Caco-2 (cell line): ENCODE measurements at regions not wholly inside any gene's neighbourhood (a gene's known extent, or its start where the extent isn't known, plus 50 kb on each side); places are given as distances from the start of the nearest gene placed in this dataset.

ENCODE experiments used
- BruUV-seq: library from RNA; stranded (reverse); fragments of 400-500 nt; replicated peaks from 2 replicates; lab custom pipeline; 2021; lab: Mats Ljungman, UMichigan
- CTCF ChIA-PET: fragments of 300-600 bp; sonication (Branson Sonifier 250); formaldehyde crosslinking; loops from one replicate; lab custom pipeline; 2022; ENCODE audit warnings: antibody characterized with exemption; lab: Charles Lee
- POLR2A ChIA-PET: fragments of 300-600 bp; sonication (Branson Sonifier 250); formaldehyde crosslinking; loops from one replicate; lab custom pipeline; 2022; ENCODE audit warnings: antibody characterized with exemption; lab: Charles Lee
- DNase-seq, 2 experiments: peaks; one replicate each; pipeline versions ENCODE4 v3.0.0 to v3.0.0-alpha.2; 2020 to 2022
- H3K27me3 ChIP-seq: replicated peaks from 2 replicates; pipeline ENCODE4 v1.6.0; 2011; ENCODE audit warnings: low read length; ENCODE audit not compliant: control insufficient read depth, insufficient read depth
- H3K36me3 ChIP-seq: 2 replicates; pipeline ENCODE4 v1.5.1; 2011; ENCODE audit warnings: low read length; ENCODE audit not compliant: control insufficient read depth, insufficient read depth
- H3K4me1 ChIP-seq: fragments of 250-450 bp; sonication (Bioruptor Pico); 2 replicates; pipeline ENCODE4 v1.5.1; 2020; ENCODE audit warnings: mild to moderate bottlenecking
- H3K4me3 ChIP-seq: 2 replicates; pipeline ENCODE4 v1.5.1; 2011; ENCODE audit warnings: low read depth, mild to moderate bottlenecking, control low read depth, low read length
- H3K9me3 ChIP-seq: fragments of 250-450 bp; sonication (Bioruptor Pico); 2 replicates; pipeline ENCODE4 v1.5.1; 2020; ENCODE audit warnings: mild to moderate bottlenecking, moderate library complexity
- H3K27ac Mint-ChIP-seq: one replicate; pipeline ENCODE4 v1.8.0; 2022; ENCODE audit warnings: mixed read lengths; ENCODE audit not compliant: unreplicated experiment
- H3K27me3 Mint-ChIP-seq: one replicate; pipeline ENCODE4 v1.8.0; 2022; ENCODE audit warnings: mixed read lengths; ENCODE audit not compliant: insufficient read depth, unreplicated experiment
- H3K36me3 Mint-ChIP-seq: one replicate; pipeline ENCODE4 v1.8.0; 2022; ENCODE audit warnings: mild to moderate bottlenecking, mixed read lengths; ENCODE audit not compliant: insufficient read depth, unreplicated experiment
- H3K4me1 Mint-ChIP-seq: one replicate; pipeline ENCODE4 v1.8.0; 2022; ENCODE audit warnings: low read depth, mixed read lengths; ENCODE audit not compliant: unreplicated experiment
- H3K4me3 Mint-ChIP-seq: one replicate; pipeline ENCODE4 v1.8.0; 2022; ENCODE audit warnings: mild to moderate bottlenecking, moderate library complexity, mixed read lengths; ENCODE audit not compliant: unreplicated experiment
- H3K9me3 Mint-ChIP-seq: one replicate; pipeline ENCODE4 v1.8.0; 2022; ENCODE audit warnings: mixed read lengths; ENCODE audit not compliant: unreplicated experiment
- intact Hi-C: fragments of 100-400 bp; cut with micrococcal nuclease; formaldehyde crosslinking; loops from one replicate; pipeline ENCODE4 v1.10.0; 2022; ENCODE audit not compliant: unreplicated experiment
- TF ChIP-seq, protein P1 (sequence below), 2 experiments: fragments of 200-600 bp in 1 of 2; IDR thresholded peaks; 1 replicate in 1 of 2; 2 replicates in 1 of 2; pipeline versions ENCODE4 v1.5.1 to v1.8.0; 2011 to 2022; ENCODE audit warnings: antibody characterized with exemption in 1 of 2, control low read depth in 1 of 2, inconsistent platforms in 1 of 2, low read depth in 1 of 2, low read length in 1 of 2, mild to moderate bottlenecking in 1 of 2, moderate library complexity in 1 of 2; ENCODE audit not compliant: insufficient read depth in 1 of 2, severe bottlenecking in 1 of 2, unreplicated experiment in 1 of 2

DNA sequence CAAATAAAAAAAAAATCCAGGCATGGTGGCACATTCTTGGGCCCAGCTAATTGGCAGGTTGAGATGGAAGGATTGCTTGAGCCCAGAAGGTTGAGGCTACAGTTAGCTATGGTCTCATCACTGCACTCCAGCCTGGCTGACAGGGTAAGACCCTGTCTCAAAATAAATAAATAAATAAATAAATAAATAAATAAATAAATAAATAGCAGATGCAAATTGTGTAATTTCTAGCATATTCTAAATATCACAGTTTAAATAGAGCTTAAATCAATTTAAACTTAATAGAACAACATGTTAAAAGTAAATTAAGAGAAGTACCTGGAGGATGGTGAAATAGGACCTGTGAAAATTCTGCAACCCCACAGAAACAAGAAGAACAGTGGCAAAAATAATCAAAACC is 290.5 kb downstream of the TFEC start:
- Mint-ChIP-seq H3K4me3 (no peak overlapping the region), H3K9me3 (no peaks in the 10 kb centered on the region), H3K4me1 (no peaks in the 10 kb centered on the region), H3K36me3 (no peaks in the 10 kb centered on the region), H3K27me3 (no peaks in the 10 kb centered on the region), H3K27ac (no peak overlapping the region)
- CTCF ChIA-PET, result no interaction called here
- POLR2A ChIA-PET, result no interaction called here
- TF ChIP-seq, protein P1, sequence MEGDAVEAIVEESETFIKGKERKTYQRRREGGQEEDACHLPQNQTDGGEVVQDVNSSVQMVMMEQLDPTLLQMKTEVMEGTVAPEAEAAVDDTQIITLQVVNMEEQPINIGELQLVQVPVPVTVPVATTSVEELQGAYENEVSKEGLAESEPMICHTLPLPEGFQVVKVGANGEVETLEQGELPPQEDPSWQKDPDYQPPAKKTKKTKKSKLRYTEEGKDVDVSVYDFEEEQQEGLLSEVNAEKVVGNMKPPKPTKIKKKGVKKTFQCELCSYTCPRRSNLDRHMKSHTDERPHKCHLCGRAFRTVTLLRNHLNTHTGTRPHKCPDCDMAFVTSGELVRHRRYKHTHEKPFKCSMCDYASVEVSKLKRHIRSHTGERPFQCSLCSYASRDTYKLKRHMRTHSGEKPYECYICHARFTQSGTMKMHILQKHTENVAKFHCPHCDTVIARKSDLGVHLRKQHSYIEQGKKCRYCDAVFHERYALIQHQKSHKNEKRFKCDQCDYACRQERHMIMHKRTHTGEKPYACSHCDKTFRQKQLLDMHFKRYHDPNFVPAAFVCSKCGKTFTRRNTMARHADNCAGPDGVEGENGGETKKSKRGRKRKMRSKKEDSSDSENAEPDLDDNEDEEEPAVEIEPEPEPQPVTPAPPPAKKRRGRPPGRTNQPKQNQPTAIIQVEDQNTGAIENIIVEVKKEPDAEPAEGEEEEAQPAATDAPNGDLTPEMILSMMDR (IDR thresholded peaks at IDR 0.05; ENCODE audit: insufficient read depth in 1 of 2, low read depth in 1 of 2, low read length in 1 of 2, severe bottlenecking in 1 of 2, unreplicated experiment in 1 of 2), result no peak
- no peaks in the 10 kb centered on the region for H3K4me1 ChIP-seq
- H3K27me3 ChIP-seq, result no peaks in the 10 kb centered on the region
- intact Hi-C loops, result no loop called here
- no peak for DNase-seq
- no TSS peak for BruUV-seq
- H3K4me3 ChIP-seq, result no peak overlapping the region
- no peaks in the 10 kb centered on the region for H3K9me3 ChIP-seq
- H3K36me3 ChIP-seq, result no peaks in the 10 kb centered on the region

DNA sequence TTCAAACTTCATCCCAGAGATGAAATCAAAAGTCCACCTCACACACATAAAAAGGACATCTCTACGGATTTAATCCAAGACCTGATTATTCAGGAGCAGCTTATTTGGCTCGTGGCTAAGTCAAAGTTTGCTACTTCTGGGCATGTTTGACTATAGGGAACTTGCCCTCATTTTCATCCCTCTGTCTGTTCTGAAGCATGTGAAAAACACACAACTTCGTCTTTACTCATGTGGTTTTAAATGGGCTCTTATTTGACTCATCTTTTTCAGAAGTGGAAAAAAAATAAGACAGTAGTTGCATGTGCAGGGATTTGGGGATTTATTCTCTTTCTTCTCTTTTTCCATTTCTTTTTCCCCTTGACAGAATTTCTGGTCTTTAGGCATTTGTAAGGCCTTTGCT is 295.9 kb downstream of the TFEC start:
- Mint-ChIP-seq H3K9me3 (no peaks in the 10 kb centered on the region), H3K27me3 (no peaks in the 10 kb centered on the region), H3K27ac (no peak overlapping the region), H3K4me1 (no peaks in the 10 kb centered on the region), H3K36me3 (no peaks in the 10 kb centered on the region), H3K4me3 (no peak overlapping the region)
- CTCF ChIA-PET, result no interaction called here
- H3K36me3 ChIP-seq, result no peaks in the 10 kb centered on the region
- intact Hi-C loops, result no loop called here
- DNase-seq, result no peak
- TF ChIP-seq, protein P1 (IDR thresholded peaks at IDR 0.05; ENCODE audit: insufficient read depth in 1 of 2, low read depth in 1 of 2, low read length in 1 of 2, severe bottlenecking in 1 of 2, unreplicated experiment in 1 of 2), result no peak
- no peak overlapping the region for H3K4me3 ChIP-seq
- BruUV-seq, result no TSS peak
- no peaks in the 10 kb centered on the region for H3K27me3 ChIP-seq
- no peaks in the 10 kb centered on the region for H3K4me1 ChIP-seq
- POLR2A ChIA-PET, result no interaction called here
- no peaks in the 10 kb centered on the region for H3K9me3 ChIP-seq

DNA sequence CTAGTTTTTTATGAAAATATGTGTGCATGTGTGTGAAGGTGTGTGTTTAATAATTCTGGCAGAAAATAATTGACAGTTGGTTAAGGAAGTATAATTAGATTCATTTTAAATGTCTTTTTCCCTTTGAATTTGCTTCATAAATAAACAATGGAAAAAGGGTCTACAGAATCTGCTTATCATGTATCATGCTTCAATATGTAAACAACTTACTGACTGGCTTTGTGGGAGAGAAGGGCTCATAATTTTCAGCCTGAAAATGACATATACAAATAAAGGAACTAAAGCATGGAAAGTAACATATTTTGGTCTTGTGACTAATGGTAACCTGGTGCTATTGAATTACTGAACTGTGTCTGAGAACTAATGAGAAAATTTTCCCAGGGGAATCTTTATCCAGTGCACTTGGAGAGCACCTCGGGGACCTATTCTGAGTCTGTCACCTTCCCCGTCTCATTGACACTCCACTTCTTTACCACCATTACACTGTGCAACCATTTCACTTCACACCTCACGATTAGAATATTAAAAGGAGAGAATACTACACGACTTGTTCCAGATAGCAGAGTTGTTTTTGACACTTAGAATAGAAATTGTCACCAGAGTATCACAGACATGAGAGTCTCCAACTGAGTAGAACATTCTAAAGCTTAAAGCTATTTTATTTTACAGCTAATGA is 298.6 kb downstream of the TFEC start:
- intact Hi-C loops, result no loop called here
- H3K9me3 Mint-ChIP-seq, result no peaks in the 10 kb centered on the region
- no TSS peak for BruUV-seq

More for the DNA sequence above, 298.6 kb downstream of the TFEC start:
- H3K27ac Mint-ChIP-seq, result no peak overlapping the region
- no peaks in the 10 kb centered on the region for H3K4me1 Mint-ChIP-seq
- no peak overlapping the region for H3K4me3 ChIP-seq
- TF ChIP-seq, protein P1 (IDR thresholded peaks at IDR 0.05; ENCODE audit: insufficient read depth in 1 of 2, low read depth in 1 of 2, low read length in 1 of 2, severe bottlenecking in 1 of 2, unreplicated experiment in 1 of 2), result no peak
- ChIA-PET CTCF (no interaction called here), POLR2A (no interaction called here)
- H3K27me3 Mint-ChIP-seq, result no peaks in the 10 kb centered on the region
- H3K9me3 ChIP-seq, result no peaks in the 10 kb centered on the region
- DNase-seq, result no peak
- no peaks in the 10 kb centered on the region for H3K36me3 Mint-ChIP-seq
- no peaks in the 10 kb centered on the region for H3K36me3 ChIP-seq
- no peak overlapping the region for H3K4me3 Mint-ChIP-seq
- H3K4me1 ChIP-seq, result no peaks in the 10 kb centered on the region
- H3K27me3 ChIP-seq, result no peaks in the 10 kb centered on the region
